H9 (cell line): ENCODE measurements at regions not wholly inside any gene's neighbourhood (a gene's known extent, or its start where the extent isn't known, plus 50 kb on each side); places are given as distances from the start of the nearest gene placed in this dataset.

Experiments
- DNase-seq: peaks from one replicate; pipeline ENCODE4 v3.0.0-alpha.2; 2017
- H2AFZ ChIP-seq: one replicate; pipeline ENCODE4 v1.6.1; 2013; ENCODE audit warnings: mild to moderate bottlenecking, low read length, control low read depth, moderate library complexity
- H2AK5ac ChIP-seq: 2 replicates; pipeline ENCODE4 v1.6.1; 2013; ENCODE audit warnings: low read length, control low read depth, mixed read lengths; ENCODE audit not compliant: insufficient read length
- H2BK120ac ChIP-seq: one replicate; pipeline ENCODE4 v1.6.1; 2013; ENCODE audit warnings: low read depth, mild to moderate bottlenecking, low read length, control low read depth, inconsistent platforms; ENCODE audit not compliant: poor library complexity, severe bottlenecking
- H2BK12ac ChIP-seq: 2 replicates; pipeline ENCODE4 v1.6.1; 2013; ENCODE audit warnings: low read length, control low read depth, mixed read lengths, low read depth; ENCODE audit not compliant: insufficient read length
- H2BK15ac ChIP-seq: 2 replicates; pipeline ENCODE4 v1.6.1; 2013; ENCODE audit warnings: low read depth, low read length, control low read depth
- H2BK20ac ChIP-seq: one replicate; pipeline ENCODE4 v1.6.1; 2013; ENCODE audit warnings: low read depth, mild to moderate bottlenecking, low read length, control low read depth, inconsistent platforms; ENCODE audit not compliant: poor library complexity, severe bottlenecking
- H2BK5ac ChIP-seq: 2 replicates; pipeline ENCODE4 v1.6.1; 2013; ENCODE audit warnings: low read length, control low read depth, mixed read lengths; ENCODE audit not compliant: insufficient read length
- H3K14ac ChIP-seq: 2 replicates; pipeline ENCODE4 v1.6.1; 2013; ENCODE audit warnings: low read length, control low read depth; ENCODE audit not compliant: insufficient read depth
- H3K18ac ChIP-seq: 2 replicates; pipeline ENCODE4 v1.6.1; 2013; ENCODE audit warnings: low read depth, mild to moderate bottlenecking, mixed read lengths, low read length, control low read depth; ENCODE audit not compliant: insufficient read length
- H3K23ac ChIP-seq: 2 replicates; pipeline ENCODE4 v1.6.1; 2013; ENCODE audit warnings: low read length, control low read depth, mixed read lengths, low read depth; ENCODE audit not compliant: insufficient read length
- H3K23me2 ChIP-seq: 2 replicates; pipeline ENCODE4 v1.6.1; 2013; ENCODE audit warnings: low read depth, mild to moderate bottlenecking, mixed read lengths, low read length, control low read depth; ENCODE audit not compliant: insufficient read length, poor library complexity, severe bottlenecking
- H3K27ac ChIP-seq: 2 replicates; pipeline ENCODE4 v1.5.1; 2013; ENCODE audit warnings: low read length, control low read depth, mixed read lengths, low read depth; ENCODE audit not compliant: insufficient read length
- H3K27me3 ChIP-seq: 2 replicates; pipeline ENCODE4 v1.6.1; 2013; ENCODE audit warnings: low read length, control low read depth, inconsistent platforms; ENCODE audit not compliant: insufficient read depth
- H3K4ac ChIP-seq: 2 replicates; pipeline ENCODE4 v1.6.1; 2013; ENCODE audit warnings: low read depth, mild to moderate bottlenecking, control low read depth, inconsistent platforms, low read length, moderate library complexity
- H3K4me1 ChIP-seq: 2 replicates; pipeline ENCODE4 v1.6.1; 2013; ENCODE audit warnings: low read length, control low read depth, inconsistent platforms; ENCODE audit not compliant: insufficient read depth
- H3K4me2 ChIP-seq: 2 replicates; pipeline ENCODE4 v1.6.1; 2013; ENCODE audit warnings: low read length, control low read depth, mixed read lengths; ENCODE audit not compliant: insufficient read length, insufficient read depth
- H3K56ac ChIP-seq: 2 replicates; pipeline ENCODE4 v1.6.1; 2013; ENCODE audit warnings: low read depth, mild to moderate bottlenecking, mixed read lengths, low read length, control low read depth; ENCODE audit not compliant: insufficient read length
- H3K79me1 ChIP-seq: 2 replicates; pipeline ENCODE4 v1.6.1; 2013; ENCODE audit warnings: low read depth, mild to moderate bottlenecking, moderate library complexity, low read length, control low read depth, inconsistent platforms; ENCODE audit not compliant: insufficient read depth, poor library complexity, severe bottlenecking
- H3K79me2 ChIP-seq: 2 replicates; pipeline ENCODE4 v1.6.1; 2013; ENCODE audit warnings: low read length, control low read depth, inconsistent platforms; ENCODE audit not compliant: insufficient read depth
- H3K9ac ChIP-seq: 2 replicates; pipeline ENCODE4 v1.6.1; 2013; ENCODE audit warnings: low read length, control low read depth, mixed read lengths; ENCODE audit not compliant: insufficient read length; ENCODE audit errors: extremely low read depth
- H3K9me3 ChIP-seq: one replicate; pipeline ENCODE4 v1.6.1; 2013; ENCODE audit warnings: low read depth, low read length, inconsistent platforms; ENCODE audit not compliant: control insufficient read depth
- H3T11ph ChIP-seq: one replicate; pipeline ENCODE4 v1.6.1; 2013; ENCODE audit warnings: mild to moderate bottlenecking, low read length, control low read depth, inconsistent platforms
- H4K20me1 ChIP-seq: one replicate; pipeline ENCODE4 v1.6.1; 2013; ENCODE audit not compliant: control insufficient read depth, insufficient read length, insufficient read depth
- H4K5ac ChIP-seq: 2 replicates; pipeline ENCODE4 v1.6.1; 2013; ENCODE audit warnings: low read depth, mild to moderate bottlenecking, mixed read lengths, low read length, control low read depth; ENCODE audit not compliant: insufficient read length
- H4K8ac ChIP-seq: replicated peaks from 2 replicates; pipeline ENCODE4 v1.6.1; 2013; ENCODE audit warnings: low read length, control low read depth, mixed read lengths, low read depth; ENCODE audit not compliant: insufficient read length
- H4K91ac ChIP-seq: 2 replicates; pipeline ENCODE4 v1.6.1; 2013; ENCODE audit warnings: low read depth, mild to moderate bottlenecking, moderate library complexity, mixed read lengths, low read length, control low read depth; ENCODE audit not compliant: insufficient read length
- H3K27ac Mint-ChIP-seq, 3 experiments: 2 replicates in 2 of 3; 3 replicates in 1 of 3; pipeline ENCODE4 v1.8.0; 2020 to 2021; ENCODE audit warnings: mixed read lengths in 3 of 3, mild to moderate bottlenecking in 1 of 3, moderate library complexity in 1 of 3
- H3K27me3 Mint-ChIP-seq: 2 replicates; pipeline ENCODE4 v1.8.0; 2021; ENCODE audit warnings: low read depth, mild to moderate bottlenecking, moderate library complexity, mixed read lengths
- H3K36me3 Mint-ChIP-seq, 3 experiments: 2 replicates in 2 of 3; 3 replicates in 1 of 3; pipeline ENCODE4 v1.8.0; 2020 to 2021; ENCODE audit warnings: low read depth in 3 of 3, mixed read lengths in 3 of 3; ENCODE audit not compliant: insufficient read depth in 1 of 3
- H3K4me1 Mint-ChIP-seq, 2 experiments: 2 replicates each; pipeline ENCODE4 v1.8.0; 2020; ENCODE audit warnings: mixed read lengths in 2 of 2
- H3K4me3 Mint-ChIP-seq, 2 experiments: 2 replicates in 1 of 2; 3 replicates in 1 of 2; pipeline ENCODE4 v1.8.0; 2020 to 2021; ENCODE audit warnings: mild to moderate bottlenecking in 2 of 2, mixed read lengths in 2 of 2, moderate library complexity in 1 of 2
- H3K9me3 Mint-ChIP-seq, 2 experiments: 2 replicates in 1 of 2; 3 replicates in 1 of 2; pipeline ENCODE4 v1.8.0; 2020; ENCODE audit warnings: mild to moderate bottlenecking in 2 of 2, mixed read lengths in 2 of 2, moderate library complexity in 1 of 2
- TF ChIP-seq, protein P1 (sequence below): fragments of 200-600 bp; sonication (generic); conservative IDR thresholded peaks from 3 replicates; pipeline ENCODE4 v1.8.0; 2021; ENCODE audit warnings: antibody characterized with exemption, mild to moderate bottlenecking

DNA sequence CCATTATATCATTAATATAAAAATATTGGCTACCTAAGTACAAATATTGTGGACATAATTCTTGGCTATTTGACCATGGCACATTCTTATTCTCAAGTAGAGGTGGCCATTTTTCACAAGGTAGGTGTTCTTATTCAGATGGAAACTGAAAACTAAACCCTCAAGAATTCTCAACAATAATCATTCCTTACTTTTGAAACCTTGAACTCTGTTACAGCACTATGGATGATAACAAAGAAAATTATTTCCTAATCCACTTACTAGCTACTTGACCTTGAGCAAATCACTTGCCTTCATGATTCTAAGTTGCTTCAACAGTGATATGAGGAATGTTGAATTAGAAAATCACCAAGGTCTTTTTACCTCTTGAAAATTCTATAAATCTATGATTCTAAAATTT, 482.2 kb downstream of the PTPRC start:
- TF ChIP-seq, protein P1, sequence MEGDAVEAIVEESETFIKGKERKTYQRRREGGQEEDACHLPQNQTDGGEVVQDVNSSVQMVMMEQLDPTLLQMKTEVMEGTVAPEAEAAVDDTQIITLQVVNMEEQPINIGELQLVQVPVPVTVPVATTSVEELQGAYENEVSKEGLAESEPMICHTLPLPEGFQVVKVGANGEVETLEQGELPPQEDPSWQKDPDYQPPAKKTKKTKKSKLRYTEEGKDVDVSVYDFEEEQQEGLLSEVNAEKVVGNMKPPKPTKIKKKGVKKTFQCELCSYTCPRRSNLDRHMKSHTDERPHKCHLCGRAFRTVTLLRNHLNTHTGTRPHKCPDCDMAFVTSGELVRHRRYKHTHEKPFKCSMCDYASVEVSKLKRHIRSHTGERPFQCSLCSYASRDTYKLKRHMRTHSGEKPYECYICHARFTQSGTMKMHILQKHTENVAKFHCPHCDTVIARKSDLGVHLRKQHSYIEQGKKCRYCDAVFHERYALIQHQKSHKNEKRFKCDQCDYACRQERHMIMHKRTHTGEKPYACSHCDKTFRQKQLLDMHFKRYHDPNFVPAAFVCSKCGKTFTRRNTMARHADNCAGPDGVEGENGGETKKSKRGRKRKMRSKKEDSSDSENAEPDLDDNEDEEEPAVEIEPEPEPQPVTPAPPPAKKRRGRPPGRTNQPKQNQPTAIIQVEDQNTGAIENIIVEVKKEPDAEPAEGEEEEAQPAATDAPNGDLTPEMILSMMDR, result no peak
- Histone ChIP-seq H2BK20ac (no peak overlapping the region), H4K91ac (no peak overlapping the region), H3K18ac (no peak overlapping the region), H4K8ac (no peak overlapping the region), H4K5ac (no peak overlapping the region), H3K27me3 (no peaks in the 10 kb centered on the region), H3K14ac (no peak overlapping the region), H3K23ac (no peak overlapping the region), H2BK5ac (no peak overlapping the region), H3K56ac (no peak overlapping the region), H2BK120ac (no peak overlapping the region), H3K4me2 (no peak overlapping the region), H2BK15ac (no peak overlapping the region), H3K79me1 (no peaks in the 10 kb centered on the region), H3K4ac (no peak overlapping the region), H3K27ac (no peak overlapping the region), H4K20me1 (no peaks in the 10 kb centered on the region), H3T11ph (no peak overlapping the region), H3K79me2 (no peaks in the 10 kb centered on the region), H2BK12ac (no peak overlapping the region), H3K4me1 (peaks cover 3% of the 10 kb centered on the region; the same call in 1 of the 2 replicates), H3K23me2 (no peaks in the 10 kb centered on the region), H3K9ac (no peak overlapping the region), H2AK5ac (no peak overlapping the region), H3K9me3 (no peaks in the 10 kb centered on the region), H2AFZ (no peak overlapping the region)
- Mint-ChIP-seq H3K36me3 (no peaks in the 10 kb centered on the region), H3K9me3 (no peaks in the 10 kb centered on the region), H3K4me3 (no peak overlapping the region), H3K27me3 (no peaks in the 10 kb centered on the region), H3K27ac (no peak overlapping the region), H3K4me1 (peaks cover 8 to 9% of the 10 kb centered on the region in 2 experiments)
- DNase-seq, result no peak
